Stimulated activated CD8-positive, alpha-beta memory T cell treated with anti-CD3 and anti-CD28 coated beads, Interleukin-7, amount 100 ng/mL, for 24 hours (primary cell): ENCODE measurements at regions not wholly inside any gene's neighbourhood (a gene's known extent, or its start where the extent isn't known, plus 50 kb on each side); places are given as distances from the start of the nearest gene placed in this dataset.
"Not testable (repeated sequence)": the region's sequence is repeated elsewhere in the genome, so short reads cannot be mapped to it uniquely, and the experiment has no call there.

ENCODE experiments used
- DNase-seq: peaks from one replicate; pipeline ENCODE4 v3.0.0-alpha.2; 2020; ENCODE audit warnings: low read depth

GRCh38 chr21:14826630-14827029 lies 238.2 kb downstream of the NRIP1 start:
- DNase-seq: no peak

DNA sequence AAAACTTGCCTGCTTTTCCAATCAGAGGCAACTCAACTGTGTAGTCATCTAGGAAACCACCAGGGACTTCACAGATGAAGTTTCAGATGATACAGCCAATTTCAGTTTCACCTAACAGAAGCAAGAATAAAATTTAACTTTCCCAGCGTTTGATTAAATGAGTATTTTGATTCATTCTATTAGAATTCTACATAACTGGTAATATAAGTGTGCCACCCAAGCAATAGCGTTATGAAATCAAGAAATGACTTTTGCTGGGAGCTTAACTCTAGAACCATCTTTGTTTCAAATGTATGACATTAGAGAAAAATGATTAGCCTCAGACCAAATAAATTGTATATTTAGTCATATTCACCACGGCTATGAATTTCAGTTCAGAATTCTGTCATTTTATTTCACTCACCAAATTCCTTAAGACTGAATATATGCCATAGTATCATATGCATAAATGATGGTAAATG lies 239.3 kb downstream of the NRIP1 start:
- no peak for DNase-seq

DNA sequence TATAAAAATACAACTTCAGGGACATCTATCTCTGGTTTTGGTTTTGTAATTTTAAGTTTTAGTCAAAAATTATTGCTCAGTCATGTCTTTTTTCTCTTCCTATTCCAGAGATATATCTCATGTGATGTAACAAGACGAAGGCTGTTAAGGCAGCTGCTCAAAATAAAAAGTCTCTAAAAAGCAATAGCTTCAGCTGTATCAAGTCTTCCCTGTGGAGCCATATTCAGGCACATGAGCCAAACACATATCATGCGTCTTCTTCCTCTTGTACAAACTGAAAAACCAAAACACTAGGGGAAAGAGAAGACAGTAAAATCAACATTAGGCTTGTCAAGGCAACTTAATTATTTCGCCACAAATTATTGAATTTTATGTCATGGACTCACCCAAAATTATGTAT lies 240.7 kb downstream of the NRIP1 start:
- DNase-seq: no peak

GRCh38 chr21:14817311-14817710 lies 247.5 kb downstream of the NRIP1 start:
- DNase-seq: no peak

DNA sequence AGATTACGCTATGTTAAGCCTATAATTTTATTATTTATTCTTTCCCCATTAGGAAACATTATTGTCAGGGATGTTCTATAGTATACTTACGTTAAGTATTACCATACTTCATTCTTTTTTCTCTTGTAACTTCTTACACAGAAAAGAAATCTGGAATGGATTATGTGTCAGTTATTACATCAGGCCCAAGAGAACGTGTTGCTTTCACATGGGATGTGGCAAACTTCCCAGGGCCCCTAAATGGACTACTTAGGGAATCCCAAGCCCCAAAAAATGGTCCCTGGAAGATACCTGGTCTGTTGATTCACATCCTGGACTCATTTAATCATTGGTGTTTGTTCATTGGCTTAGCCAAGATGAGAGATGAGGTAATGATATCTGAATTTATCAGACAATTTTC lies 249.8 kb downstream of the NRIP1 start:
- no peak for DNase-seq

- no peak for DNase-seq
These were observed 250.5 kb downstream of the NRIP1 start for GRCh38 chr21:14814282-14814681.

DNA sequence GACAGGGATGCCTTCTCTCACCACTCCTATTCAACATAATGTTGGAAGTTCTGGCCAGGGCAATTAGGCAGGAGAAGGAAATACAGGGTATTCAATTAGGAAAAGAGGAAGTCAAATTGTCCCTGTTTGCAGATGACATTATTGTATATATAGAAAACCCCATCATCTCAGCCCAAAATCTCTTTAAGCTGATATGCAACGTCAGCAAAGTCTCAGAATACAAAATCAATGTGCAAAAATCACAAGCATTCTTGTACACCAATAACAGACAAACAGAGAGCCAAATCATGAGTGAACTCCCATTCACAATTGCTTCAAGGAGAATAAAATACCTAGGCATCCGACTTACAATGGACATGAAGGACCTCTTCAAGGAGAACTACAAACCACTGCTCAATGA lies 258.1 kb upstream of the SAMSN1 start:
- DNase-seq: not testable (repeated sequence)

DNA sequence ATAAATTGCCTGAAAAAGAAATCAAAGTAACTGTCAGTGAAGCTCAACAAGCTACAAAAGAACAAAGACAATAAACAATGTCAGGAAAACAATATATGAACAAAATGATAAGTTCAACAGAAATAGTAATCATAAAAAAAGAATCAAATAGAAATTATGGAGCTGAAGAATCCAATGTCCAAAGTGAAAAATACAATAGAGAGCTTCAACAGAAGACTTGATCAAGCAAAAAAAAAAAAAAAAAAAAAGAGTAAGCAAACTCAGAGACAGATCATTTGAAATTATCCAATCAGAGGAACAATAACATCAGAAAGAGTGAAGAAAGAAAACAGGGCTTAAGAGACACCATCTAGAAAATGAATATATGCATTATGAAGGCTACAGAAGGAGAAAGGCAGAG lies 251.4 kb upstream of the SAMSN1 start:
- no peak for DNase-seq

- no peak for DNase-seq
These were observed 241.2 kb upstream of the SAMSN1 start for GRCh38 chr21:14787312-14787711.

GRCh38 chr21:14785679-14786078 lies 239.6 kb upstream of the SAMSN1 start:
- DNase-seq: no peak

DNA sequence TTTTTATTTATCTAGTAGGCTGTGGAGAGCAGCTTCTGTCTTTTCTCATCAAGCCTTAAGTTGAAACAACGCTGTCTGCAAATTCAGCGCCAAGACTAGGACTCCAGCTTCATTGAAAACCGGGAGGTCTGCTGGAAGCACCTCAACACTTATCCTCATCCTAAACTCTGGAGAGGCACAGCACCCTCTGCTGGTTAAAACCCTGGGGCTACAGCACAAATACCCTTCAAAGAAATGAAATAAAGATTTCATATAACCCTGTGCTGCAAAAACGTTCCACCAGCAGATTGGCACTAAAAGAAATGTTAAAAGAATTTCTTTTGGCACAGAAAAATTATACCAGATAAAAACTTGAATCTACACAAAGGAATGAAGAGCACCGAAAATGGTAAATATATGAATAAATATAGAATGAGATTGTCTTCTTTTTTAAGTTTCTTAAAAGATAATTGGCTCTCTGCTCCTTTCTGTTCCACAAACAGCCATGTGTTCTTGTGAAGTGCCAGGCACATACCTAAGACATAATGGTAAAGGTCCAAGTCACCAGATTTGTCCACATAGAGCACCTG lies 227.7 kb upstream of the SAMSN1 start:
- peak; percentile 21 for DNase-seq

DNA sequence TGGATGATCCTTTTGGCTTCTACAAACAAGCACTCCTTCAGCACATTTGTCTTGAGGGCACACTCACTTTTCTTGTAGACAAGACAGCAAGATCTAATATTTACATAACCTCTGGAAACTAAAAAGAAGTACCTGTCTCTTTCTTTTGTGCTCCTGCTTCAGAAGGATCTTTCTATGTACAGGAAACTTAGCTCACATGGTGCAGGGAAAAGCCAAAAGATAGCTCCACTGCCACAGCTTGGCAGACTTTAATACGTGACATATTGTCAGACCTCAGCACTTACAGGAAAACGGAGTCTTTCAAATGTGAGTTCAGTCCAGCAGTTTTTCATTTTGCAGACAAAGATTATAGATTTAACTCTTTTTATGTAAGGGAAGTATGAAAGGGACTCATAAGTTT lies 225.5 kb upstream of the SAMSN1 start:
- DNase-seq: no peak

- no peak for DNase-seq
These were observed 221.9 kb upstream of the SAMSN1 start for GRCh38 chr21:14768042-14768441.

GRCh38 chr21:14767192-14767852 lies 221.2 kb upstream of the SAMSN1 start:
- DNase-seq: no peak

DNA sequence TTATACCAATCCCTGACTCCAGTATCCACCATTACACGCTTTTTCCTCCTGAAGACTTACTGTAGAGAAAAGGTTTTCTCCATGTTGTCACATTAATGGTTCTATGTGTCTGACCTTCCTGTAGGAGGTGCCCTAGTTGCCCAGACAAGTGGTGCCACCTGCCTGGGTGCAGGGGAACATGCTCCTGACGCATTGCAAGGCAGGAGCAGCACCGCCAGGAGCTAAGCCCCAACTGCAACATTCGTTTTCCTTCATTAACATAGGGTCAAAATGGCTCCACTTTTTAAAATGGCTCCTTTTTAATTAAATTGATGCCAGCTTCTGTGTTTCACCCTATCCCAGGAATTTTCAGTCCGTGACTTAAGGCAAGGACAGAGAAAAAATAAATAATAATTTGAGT lies 220.1 kb upstream of the SAMSN1 start:
- DNase-seq: no peak

DNA sequence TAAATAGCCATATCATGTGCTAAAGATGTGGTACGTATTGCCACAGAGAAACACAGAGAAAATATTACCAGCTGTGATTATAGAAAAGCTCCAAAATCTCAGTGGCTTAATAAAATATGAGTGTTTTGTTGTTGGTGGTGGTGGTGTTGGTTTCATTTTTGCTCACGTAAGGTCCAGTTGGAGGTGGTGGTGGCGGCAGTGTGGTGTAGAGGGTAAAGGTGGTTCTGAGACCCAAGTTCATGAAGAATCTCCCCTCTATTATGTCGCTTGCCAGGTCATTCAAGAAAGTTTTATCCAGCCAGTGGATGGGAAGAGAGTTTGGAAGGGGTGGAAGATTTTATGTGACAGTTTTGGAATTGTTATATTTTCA lies 217.6 kb upstream of the SAMSN1 start:
- no peak for DNase-seq

DNA sequence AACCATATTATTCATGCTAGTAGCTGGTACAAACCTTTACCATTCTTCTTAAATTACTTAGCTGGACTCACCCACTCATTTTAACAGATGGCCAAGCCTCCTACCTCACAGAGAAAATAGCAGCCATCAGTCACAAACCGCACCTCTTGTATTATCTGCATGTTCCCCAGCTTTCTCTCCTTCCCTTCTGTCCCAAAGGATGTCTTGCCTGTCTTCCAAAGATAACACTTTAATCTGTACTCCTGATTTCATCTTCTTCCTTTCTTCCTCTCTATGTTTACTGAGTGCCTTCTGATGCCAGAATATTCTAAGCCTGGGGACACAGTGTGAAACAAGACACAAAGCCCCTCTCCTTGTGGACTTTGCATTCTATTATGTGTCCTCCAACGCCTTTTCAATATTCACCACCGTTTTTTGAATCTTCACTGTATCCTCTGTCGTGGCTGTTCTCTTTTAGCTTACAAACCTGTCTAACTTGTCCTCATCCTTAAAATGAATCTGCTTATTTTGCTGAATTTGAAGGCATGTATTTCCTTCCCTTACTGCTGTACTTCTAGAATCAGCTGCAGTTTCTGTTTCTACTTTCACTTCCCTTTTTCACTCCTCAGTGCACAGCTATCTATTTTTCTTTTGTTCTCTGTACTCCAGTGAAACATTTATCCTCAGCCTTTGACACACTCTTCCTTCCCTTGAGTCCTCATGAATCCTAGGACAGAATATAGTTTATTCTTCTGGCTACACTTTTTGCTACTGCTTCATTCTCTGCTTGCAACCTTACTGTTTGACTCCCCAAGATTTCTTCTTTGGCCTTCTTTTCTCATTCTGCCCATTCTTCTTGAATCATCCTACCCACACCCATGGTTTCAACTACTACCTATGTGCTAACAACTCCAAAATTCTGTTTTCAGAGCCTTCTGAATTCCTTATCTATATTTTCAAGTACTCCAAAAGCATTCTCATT lies 216.9 kb upstream of the SAMSN1 start:
- no peak for DNase-seq

DNA sequence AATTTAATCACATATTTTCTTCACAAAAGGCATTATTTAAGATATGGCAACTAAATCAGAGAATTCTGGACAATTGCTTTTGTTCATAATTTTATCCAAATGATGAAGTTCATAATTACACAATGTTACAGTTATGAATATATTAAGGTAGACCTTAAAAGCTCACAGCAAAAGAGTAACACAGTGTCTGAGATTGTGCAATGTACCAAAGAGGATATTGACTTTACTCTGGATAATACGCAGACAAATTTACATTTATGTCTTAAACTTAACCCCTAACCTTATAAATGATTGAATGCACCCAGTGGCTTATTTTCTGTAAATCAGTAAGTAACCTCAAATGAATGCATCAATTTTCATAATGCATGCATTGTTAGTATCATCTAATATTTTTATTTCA lies 216.2 kb upstream of the SAMSN1 start:
- no peak for DNase-seq

- DNase-seq: no peak
These were observed 213.2 kb upstream of the SAMSN1 start for GRCh38 chr21:14759285-14759684.

GRCh38 chr21:14758849-14759248 lies 212.7 kb upstream of the SAMSN1 start:
- DNase-seq: no peak

DNA sequence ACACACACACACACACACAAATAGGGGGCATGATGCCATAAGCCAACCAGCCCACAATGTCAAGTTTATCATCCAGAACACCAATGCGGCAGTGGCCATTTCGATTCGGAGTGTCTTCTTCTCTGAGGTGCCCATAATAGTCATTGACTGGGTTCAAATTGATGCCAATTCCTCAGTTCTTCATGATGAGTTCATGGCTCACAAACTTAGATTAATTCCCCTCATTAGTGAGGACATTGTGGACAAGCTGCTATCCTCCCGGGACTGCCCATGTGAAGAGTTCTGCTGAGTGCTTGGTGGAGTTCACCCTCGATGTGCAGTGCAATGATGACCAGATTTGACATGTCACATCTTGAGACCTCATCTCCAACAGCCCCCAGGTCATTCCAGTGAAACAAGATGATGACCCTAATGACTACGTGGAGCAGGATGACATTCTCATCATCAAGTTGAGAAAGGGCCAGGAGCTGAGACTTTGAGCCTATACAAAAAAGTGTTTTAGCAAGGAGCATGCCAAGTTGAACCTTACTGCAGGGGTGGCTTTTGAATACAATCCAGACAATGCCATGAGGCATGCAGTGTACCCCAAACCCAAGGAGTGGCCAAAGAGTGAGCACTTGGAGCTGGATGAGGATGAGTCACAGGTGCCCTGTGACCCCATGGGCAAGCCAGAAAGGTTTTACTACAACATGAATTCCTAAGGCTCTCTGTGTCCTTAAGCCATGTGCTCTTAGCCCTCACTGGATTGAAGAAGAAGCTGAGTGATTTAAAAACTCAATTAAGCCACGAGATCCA lies 211.6 kb upstream of the SAMSN1 start:
- no peak for DNase-seq

DNA sequence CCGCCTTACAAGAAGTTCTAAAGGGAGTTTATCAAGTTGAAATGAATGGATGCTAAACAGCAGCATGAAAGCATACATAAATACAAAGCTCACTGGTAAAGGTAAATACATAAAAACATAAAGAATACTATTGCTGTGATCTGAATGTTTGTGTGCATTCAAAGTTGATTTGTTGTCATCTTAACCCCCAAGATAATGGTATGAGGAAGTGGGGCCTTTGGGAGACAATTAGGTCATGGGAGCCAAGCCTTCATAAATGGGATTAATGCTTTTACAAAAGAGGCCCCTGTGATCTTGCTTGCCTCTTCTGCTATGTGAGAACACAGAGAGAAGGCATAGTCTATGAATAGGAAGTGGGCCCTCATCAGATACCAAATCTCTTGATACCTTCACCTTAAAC lies 209.0 kb upstream of the SAMSN1 start:
- DNase-seq: no peak
